ENCODE measurements at regions not wholly inside any gene's neighbourhood (a gene's known extent, or its start where the extent isn't known, plus 50 kb on each side); places are given as distances from the start of the nearest gene placed in this dataset.

DNA sequence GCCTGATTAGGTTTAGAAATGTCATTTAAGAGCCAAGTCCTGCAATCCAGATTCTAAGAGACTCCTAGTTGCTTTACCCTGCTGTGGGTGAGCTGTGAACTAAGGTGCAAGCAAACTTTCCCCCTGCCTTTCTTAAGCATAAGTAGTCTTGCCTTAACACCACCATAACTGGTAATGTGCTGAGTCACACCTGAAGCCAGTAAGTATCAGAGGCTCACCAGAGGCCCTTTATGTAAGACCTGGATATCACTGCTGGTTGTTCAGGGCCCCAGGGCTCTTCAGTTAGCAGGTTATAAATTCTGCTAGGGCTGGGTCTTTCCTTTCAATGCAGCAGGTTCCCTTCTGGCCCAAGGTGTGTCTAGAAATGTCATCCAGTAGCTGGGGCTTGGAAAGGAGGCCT is 509.9 kb downstream of the VGLL3 start:
- Mint-ChIP-seq H3K4me1 (ENCODE audit: low read depth) (no peaks in the 10 kb centered on the region), H3K9me3 (peaks cover 5% of the 10 kb centered on the region), H3K4me3 (no peak overlapping the region), H3K36me3 (ENCODE audit: low read depth) (no peaks in the 10 kb centered on the region), H3K27ac (no peak overlapping the region), H3K27me3 (no peaks in the 10 kb centered on the region)
- ATAC-seq (ENCODE audit: poor library complexity) (no peak), DNase-seq (no peak)
- H3K27ac ChIP-seq (ENCODE audit: low read depth in 1 of 2, low read length in 2 of 2): no peak overlapping the region
- CTCF ChIA-PET: no interaction called here
- no peaks in the 10 kb centered on the region for H3K36me3 ChIP-seq (ENCODE audit: insufficient read depth, low read length)
- intact Hi-C loops (cut with DNase I, micrococcal nuclease): no loop called here
- peaks cover 0 to 8% of the 10 kb centered on the region in 2 experiments for H3K9me3 ChIP-seq (ENCODE audit: control insufficient read depth in 1 of 2, insufficient read depth in 1 of 2, low read length in 2 of 2)
- no peaks in the 10 kb centered on the region for H3K4me1 ChIP-seq (ENCODE audit: insufficient read depth, low read length)
- no peak for TF ChIP-seq CTCF (IDR thresholded peaks at IDR 0.05)
- no peak overlapping the region for H3K4me3 ChIP-seq (ENCODE audit: low read length)
- no peaks in the 10 kb centered on the region for H3K27me3 ChIP-seq (ENCODE audit: control insufficient read depth in 1 of 2, insufficient read depth in 2 of 2, low read length in 2 of 2)
- POLR2A ChIA-PET: no interaction called here

DNA sequence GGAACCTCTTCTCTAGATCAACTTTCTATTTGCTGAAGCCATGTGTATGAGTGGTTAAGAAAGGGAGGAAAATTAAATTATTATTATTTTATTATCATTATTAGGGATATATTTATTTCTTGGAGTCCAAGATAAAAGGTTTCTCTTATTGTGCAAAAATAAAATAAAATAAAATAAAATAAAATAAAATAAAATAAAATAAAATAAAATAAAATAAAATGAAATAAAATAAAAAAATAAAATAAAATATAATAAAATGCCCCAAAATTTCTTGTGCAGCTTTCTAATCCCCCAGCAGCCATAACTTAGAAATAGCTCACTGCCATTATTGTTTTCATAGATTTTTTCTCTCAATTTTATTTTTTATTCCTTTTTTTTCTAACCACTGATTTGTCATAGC is 526.8 kb downstream of the VGLL3 start:
- DNase-seq (no peak), ATAC-seq (ENCODE audit: poor library complexity) (no peak)
- no peak overlapping the region for H3K4me3 Mint-ChIP-seq
- Histone ChIP-seq H3K9me3 (ENCODE audit: control insufficient read depth in 1 of 2, insufficient read depth in 1 of 2, low read length in 2 of 2) (no peaks in the 10 kb centered on the region), H3K27ac (ENCODE audit: low read depth in 1 of 2, low read length in 2 of 2) (no peak overlapping the region), H3K27me3 (ENCODE audit: control insufficient read depth in 1 of 2, insufficient read depth in 2 of 2, low read length in 2 of 2) (no peaks in the 10 kb centered on the region), H3K36me3 (ENCODE audit: insufficient read depth, low read length) (no peaks in the 10 kb centered on the region), H3K4me1 (ENCODE audit: insufficient read depth, low read length) (no peaks in the 10 kb centered on the region), H3K4me3 (ENCODE audit: low read length) (no peak overlapping the region)
- no peak for TF ChIP-seq CTCF (IDR thresholded peaks at IDR 0.05)
- no peaks in the 10 kb centered on the region for H3K36me3 Mint-ChIP-seq (ENCODE audit: low read depth)
- CTCF ChIA-PET: no interaction called here
- peaks cover 2% of the 10 kb centered on the region for H3K9me3 Mint-ChIP-seq
- H3K27me3 Mint-ChIP-seq: no peaks in the 10 kb centered on the region
- POLR2A ChIA-PET: no interaction called here
- intact Hi-C loops (cut with DNase I, micrococcal nuclease): no loop called here
- no peak overlapping the region for H3K27ac Mint-ChIP-seq
- no peaks in the 10 kb centered on the region for H3K4me1 Mint-ChIP-seq (ENCODE audit: low read depth)

GRCh38 chr3:86451749-86452148 is 539.2 kb downstream of the VGLL3 start:
- Mint-ChIP-seq H3K27me3 (no peaks in the 10 kb centered on the region), H3K36me3 (ENCODE audit: low read depth) (no peaks in the 10 kb centered on the region), H3K4me3 (no peak overlapping the region), H3K27ac (no peak overlapping the region), H3K9me3 (peaks cover 2% of the 10 kb centered on the region), H3K4me1 (ENCODE audit: low read depth) (no peaks in the 10 kb centered on the region)
- Histone ChIP-seq H3K4me3 (ENCODE audit: low read length) (no peak overlapping the region), H3K27me3 (ENCODE audit: control insufficient read depth in 1 of 2, insufficient read depth in 2 of 2, low read length in 2 of 2) (no peaks in the 10 kb centered on the region), H3K4me1 (ENCODE audit: insufficient read depth, low read length) (no peaks in the 10 kb centered on the region), H3K36me3 (ENCODE audit: insufficient read depth, low read length) (no peaks in the 10 kb centered on the region), H3K9me3 (ENCODE audit: control insufficient read depth in 1 of 2, insufficient read depth in 1 of 2, low read length in 2 of 2) (no peaks in the 10 kb centered on the region), H3K27ac (ENCODE audit: low read depth in 1 of 2, low read length in 2 of 2) (no peak overlapping the region)
- no peak for TF ChIP-seq CTCF (IDR thresholded peaks at IDR 0.05)
- intact Hi-C loops (cut with DNase I, micrococcal nuclease): no loop called here
- DNase-seq (no peak), ATAC-seq (ENCODE audit: poor library complexity) (no peak)
- ChIA-PET CTCF (no interaction called here), POLR2A (no interaction called here)

All from CD4-positive, alpha-beta T cell (primary cell).